Panc1 (cell line): ENCODE measurements at regions not wholly inside any gene's neighbourhood (a gene's known extent, or its start where the extent isn't known, plus 50 kb on each side); places are given as distances from the start of the nearest gene placed in this dataset.

Source experiments
- POLR2AphosphoS5 ChIP-seq: IDR thresholded peaks from 2 replicates; pipeline ENCODE4 v1.6.1; 2012; ENCODE audit warnings: mild to moderate bottlenecking, low read depth, low read length, moderate library complexity
- SIN3A ChIP-seq: IDR thresholded peaks from 2 replicates; pipeline ENCODE4 v1.6.1; 2012; ENCODE audit warnings: low read depth, mild to moderate bottlenecking, low read length, moderate library complexity, borderline replicate concordance; ENCODE audit not compliant: insufficient read depth
- TCF7L2 ChIP-seq: IDR thresholded peaks from 2 replicates; pipeline ENCODE4 v1.6.1; 2011; ENCODE audit warnings: mild to moderate bottlenecking, low read depth, low read length, inconsistent platforms
- TF ChIP-seq, protein P1 (sequence below): fragments of 450-650 bp; IDR thresholded peaks from 2 replicates; pipeline ENCODE4 v1.5.1; 2017; ENCODE audit warnings: mild to moderate bottlenecking

DNA sequence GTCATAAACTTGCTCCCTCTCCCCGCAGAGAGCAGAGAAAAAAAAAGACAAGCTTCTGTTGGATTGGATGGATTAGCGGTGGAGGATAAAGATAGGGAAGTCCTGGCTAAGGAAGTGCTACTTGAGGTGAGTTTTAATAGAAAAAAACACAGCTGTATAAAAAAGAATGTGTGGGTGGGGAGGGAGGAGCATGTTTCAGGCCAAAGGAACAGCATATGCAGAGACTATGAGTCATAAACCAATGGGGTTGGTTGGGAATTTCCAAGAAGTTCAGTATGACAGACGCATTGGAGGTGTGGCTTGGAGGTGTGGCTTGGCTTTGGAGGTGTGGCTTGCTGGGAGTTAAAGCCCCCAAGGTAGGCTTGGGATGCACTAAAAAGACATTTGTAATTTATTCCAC is 103.0 kb upstream of the LSM8 start:
- TF ChIP-seq, protein P1, sequence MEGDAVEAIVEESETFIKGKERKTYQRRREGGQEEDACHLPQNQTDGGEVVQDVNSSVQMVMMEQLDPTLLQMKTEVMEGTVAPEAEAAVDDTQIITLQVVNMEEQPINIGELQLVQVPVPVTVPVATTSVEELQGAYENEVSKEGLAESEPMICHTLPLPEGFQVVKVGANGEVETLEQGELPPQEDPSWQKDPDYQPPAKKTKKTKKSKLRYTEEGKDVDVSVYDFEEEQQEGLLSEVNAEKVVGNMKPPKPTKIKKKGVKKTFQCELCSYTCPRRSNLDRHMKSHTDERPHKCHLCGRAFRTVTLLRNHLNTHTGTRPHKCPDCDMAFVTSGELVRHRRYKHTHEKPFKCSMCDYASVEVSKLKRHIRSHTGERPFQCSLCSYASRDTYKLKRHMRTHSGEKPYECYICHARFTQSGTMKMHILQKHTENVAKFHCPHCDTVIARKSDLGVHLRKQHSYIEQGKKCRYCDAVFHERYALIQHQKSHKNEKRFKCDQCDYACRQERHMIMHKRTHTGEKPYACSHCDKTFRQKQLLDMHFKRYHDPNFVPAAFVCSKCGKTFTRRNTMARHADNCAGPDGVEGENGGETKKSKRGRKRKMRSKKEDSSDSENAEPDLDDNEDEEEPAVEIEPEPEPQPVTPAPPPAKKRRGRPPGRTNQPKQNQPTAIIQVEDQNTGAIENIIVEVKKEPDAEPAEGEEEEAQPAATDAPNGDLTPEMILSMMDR, result no peak
- TF ChIP-seq POLR2AphosphoS5 (no peak), SIN3A (no peak), TCF7L2 (no peak)
